ENCODE measurements at regions not wholly inside any gene's neighbourhood (a gene's known extent, or its start where the extent isn't known, plus 50 kb on each side); places are given as distances from the start of the nearest gene placed in this dataset.

- H3K9ac ChIP-seq (ENCODE audit: insufficient read depth in 1 of 2, low read length in 2 of 2): no peak overlapping the region
Measured at GRCh38 chr2:62568983-62569837, 63.2 kb upstream of the TMEM17 start.

GRCh38 chr2:62568074-62568473, 62.1 kb upstream of the TMEM17 start:
- H3K9ac ChIP-seq (ENCODE audit: insufficient read depth in 1 of 2, low read length in 2 of 2): no peak overlapping the region
- peaks cover 0 to 15% (median 12%) of the 10 kb centered on the region in 3 donors for H3K27me3 ChIP-seq (ENCODE audit: control insufficient read depth in 3 of 3, insufficient read depth in 3 of 3, low read length in 2 of 3)
- peaks cover 0 to 10% (median 2%) of the 10 kb centered on the region in 5 donors for H3K4me1 ChIP-seq (ENCODE audit: control insufficient read depth in 5 of 5, insufficient read depth in 5 of 5, low read length in 5 of 5)
- no peak overlapping the region for H3K4me3 ChIP-seq
- ATAC-seq (ENCODE audit: insufficient read depth, low FRiP score) (no peak), DNase-seq (no peak)
- H3K9me3 ChIP-seq (ENCODE audit: control insufficient read depth in 4 of 4, insufficient read depth in 3 of 4, low read length in 3 of 4): no peaks in the 10 kb centered on the region
- 26 to 69% methylated on average over 1 of the region's 1 CpG for WGBS, 2 donors
- TF ChIP-seq CTCF (IDR thresholded peaks at IDR 0.05; ENCODE audit: control extremely low read depth, extremely low read depth): no peak
- no peaks in the 10 kb centered on the region for H3K36me3 ChIP-seq (ENCODE audit: control insufficient read depth in 4 of 4, insufficient read depth in 4 of 4, low read length in 4 of 4)
- H3K27ac ChIP-seq (ENCODE audit: low read depth in 1 of 2, low read length in 1 of 2): no peak overlapping the region

More at GRCh38 chr2:62568983-62569837, 63.2 kb upstream of the TMEM17 start:
- 75 to 93% methylated on average over 5 of the region's 5 CpGs for WGBS, 2 donors
- Histone ChIP-seq H3K27me3 (ENCODE audit: control insufficient read depth in 3 of 3, insufficient read depth in 3 of 3, low read length in 2 of 3) (peaks cover 0 to 15% (median 12%) of the 10 kb centered on the region in 3 donors), H3K9me3 (ENCODE audit: control insufficient read depth in 4 of 4, insufficient read depth in 3 of 4, low read length in 3 of 4) (no peaks in the 10 kb centered on the region), H3K27ac (ENCODE audit: low read depth in 1 of 2, low read length in 1 of 2) (no peak overlapping the region), H3K36me3 (ENCODE audit: control insufficient read depth in 4 of 4, insufficient read depth in 4 of 4, low read length in 4 of 4) (no peaks in the 10 kb centered on the region), H3K4me1 (ENCODE audit: control insufficient read depth in 5 of 5, insufficient read depth in 5 of 5, low read length in 5 of 5) (peaks cover 0 to 10% (median 2%) of the 10 kb centered on the region in 5 donors), H3K4me3 (no peak overlapping the region)
- DNase-seq (peak in 1 of 3 donors; percentile 17), ATAC-seq (ENCODE audit: insufficient read depth, low FRiP score) (no peak)
- no peak for TF ChIP-seq CTCF (IDR thresholded peaks at IDR 0.05; ENCODE audit: control extremely low read depth, extremely low read depth)

GRCh38 chr2:62567669-62568068, 61.7 kb upstream of the TMEM17 start:
- Histone ChIP-seq H3K9me3 (ENCODE audit: control insufficient read depth in 4 of 4, insufficient read depth in 3 of 4, low read length in 3 of 4) (no peaks in the 10 kb centered on the region), H3K4me1 (ENCODE audit: control insufficient read depth in 5 of 5, insufficient read depth in 5 of 5, low read length in 5 of 5) (peaks cover 0 to 10% (median 2%) of the 10 kb centered on the region in 5 donors), H3K27me3 (ENCODE audit: control insufficient read depth in 3 of 3, insufficient read depth in 3 of 3, low read length in 2 of 3) (peaks cover 0 to 15% (median 12%) of the 10 kb centered on the region in 3 donors), H3K27ac (ENCODE audit: low read depth in 1 of 2, low read length in 1 of 2) (no peak overlapping the region), H3K9ac (ENCODE audit: insufficient read depth in 1 of 2, low read length in 2 of 2) (no peak overlapping the region), H3K4me3 (no peak overlapping the region), H3K36me3 (ENCODE audit: control insufficient read depth in 4 of 4, insufficient read depth in 4 of 4, low read length in 4 of 4) (no peaks in the 10 kb centered on the region)
- TF ChIP-seq CTCF (IDR thresholded peaks at IDR 0.05; ENCODE audit: control extremely low read depth, extremely low read depth): no peak
- ATAC-seq (ENCODE audit: insufficient read depth, low FRiP score): no peak
- DNase-seq: no peak
- WGBS, 2 donors: 84 to 92% methylated on average over 2 of the region's 2 CpGs

Measured in lung (tissue), 11 donors.